K562 (cell line): ENCODE measurements at regions not wholly inside any gene's neighbourhood (a gene's known extent, or its start where the extent isn't known, plus 50 kb on each side); places are given as distances from the start of the nearest gene placed in this dataset.

ENCODE experiments used
- ATAC-seq: fragments of 200-7000 bp; cut with Tn5 transposase; 3 replicates; pipeline ENCODE4 v1.9.1; 2020; ENCODE audit warnings: moderate library complexity
- BruUV-seq: library from RNA; stranded (reverse); fragments of 400-500 nt; replicated peaks from 2 replicates; lab custom pipeline; 2021; lab: Mats Ljungman, UMichigan
- CTCF ChIA-PET: fragments of 300-600 bp; formaldehyde crosslinking; extraction: SDS; loops from one replicate; lab custom pipeline; 2021; ENCODE audit warnings: low intra/inter-chr PET ratio; lab: Yijun Ruan, JAX
- POLR2A ChIA-PET: fragments of 300-600, 350-650 bp; sonication (Branson Sonifier 250); formaldehyde crosslinking; extraction: SDS; loops from one replicate; lab custom pipeline; 2021; ENCODE audit warnings: antibody characterized with exemption, inconsistent platforms; lab: Yijun Ruan, JAX
- DNase-seq, 4 experiments: peaks; one replicate each; pipeline versions ENCODE4 v3.0.0 to v3.0.0-alpha.2; 2011 to 2018; ENCODE audit warnings: low spot score in 3 of 4, mixed read lengths in 3 of 4; ENCODE audit errors: extremely low read depth in 1 of 4
- FAIRE-seq: peaks from 2 replicates; lab custom pipeline; 2011; peaks lifted over from hg19 to GRCh38; lab: Jason Lieb, UNC
- H2AFZ ChIP-seq: 2 replicates; pipeline ENCODE4 v1.6.0; 2011; ENCODE audit warnings: low read depth, low read length, control low read depth, inconsistent platforms
- H3K27ac ChIP-seq: fragments of 200-600 bp; 3 replicates; pipeline ENCODE4 v1.8.0; 2011; ENCODE audit warnings: low read depth, mild to moderate bottlenecking, control low read depth, inconsistent platforms, low read length, moderate library complexity, mixed read lengths; ENCODE audit errors: extremely low read depth
- H3K27me3 ChIP-seq, 2 experiments: fragments of 300-600 bp in 1 of 2; 2 replicates in 1 of 2; 3 replicates in 1 of 2; pipeline versions ENCODE4 v1.6.0 to v1.8.0; 2011; ENCODE audit warnings: inconsistent platforms in 2 of 2, low read length in 2 of 2, mild to moderate bottlenecking in 1 of 2, mixed read lengths in 1 of 2, moderate library complexity in 1 of 2; ENCODE audit not compliant: control insufficient read depth in 2 of 2, insufficient read depth in 2 of 2
- H3K36me3 ChIP-seq: fragments of 300-600 bp; 3 replicates; pipeline ENCODE4 v1.8.0; 2011; ENCODE audit warnings: mild to moderate bottlenecking, low read length, inconsistent platforms; ENCODE audit not compliant: control insufficient read depth, insufficient read depth
- H3K4me1 ChIP-seq, 2 experiments: fragments of 200-600 bp in 1 of 2; replicated peaks in 1 of 2; 2 replicates in 1 of 2; 3 replicates in 1 of 2; pipeline versions ENCODE4 v1.5.1 to v1.8.0; 2011; ENCODE audit warnings: inconsistent platforms in 2 of 2, low read length in 2 of 2, mild to moderate bottlenecking in 1 of 2, mixed read lengths in 1 of 2, moderate library complexity in 1 of 2; ENCODE audit not compliant: control insufficient read depth in 2 of 2, insufficient read depth in 2 of 2
- H3K4me2 ChIP-seq: 2 replicates; pipeline ENCODE4 v1.6.1; 2011; ENCODE audit warnings: low read length, control low read depth, inconsistent platforms, mixed read lengths; ENCODE audit not compliant: insufficient read depth
- H3K4me3 ChIP-seq: fragments of 200-600 bp; sonication (generic), shearing (Covaris generic); 2 replicates; pipeline ENCODE4 v1.5.1; 2016; ENCODE audit warnings: control low read depth, inconsistent platforms
- H3K79me2 ChIP-seq: fragments of 200-600 bp; 3 replicates; pipeline ENCODE4 v1.8.0; 2011; ENCODE audit warnings: low read length, inconsistent platforms; ENCODE audit not compliant: control insufficient read depth, insufficient read depth
- H3K9ac ChIP-seq, 2 experiments: 2 replicates each; pipeline versions ENCODE4 v1.6.0 to v1.6.1; 2011; ENCODE audit warnings: low read depth in 2 of 2, low read length in 2 of 2, control low read depth in 1 of 2, inconsistent platforms in 1 of 2, mild to moderate bottlenecking in 1 of 2, mixed read lengths in 1 of 2; ENCODE audit not compliant: insufficient read depth in 1 of 2
- H3K9me1 ChIP-seq: one replicate; pipeline ENCODE4 v1.6.0; 2011; ENCODE audit warnings: inconsistent platforms, mild to moderate bottlenecking, low read length, moderate library complexity; ENCODE audit not compliant: control insufficient read depth, insufficient read depth
- H3K9me3 ChIP-seq: replicated peaks from 2 replicates; pipeline ENCODE4 v1.5.1; 2011; ENCODE audit warnings: low read depth, low read length, inconsistent platforms; ENCODE audit not compliant: control insufficient read depth, insufficient read depth
- H4K20me1 ChIP-seq: replicated peaks from 2 replicates; pipeline ENCODE4 v1.6.1; 2011; ENCODE audit warnings: low read length, inconsistent platforms, mixed read lengths; ENCODE audit not compliant: control insufficient read depth, insufficient read depth
- GABPB1 ChIP-seq: sonication (generic); formaldehyde crosslinking; IDR thresholded peaks from 2 replicates; pipeline ENCODE4 v1.8.0; 2022; ENCODE audit warnings: mild to moderate bottlenecking, missing genetic modification reagents
- HDAC3 ChIP-seq: fragments of 450-650 bp; IDR thresholded peaks from 2 replicates; pipeline ENCODE4 v1.6.1; 2018; ENCODE audit warnings: borderline replicate concordance, mild to moderate bottlenecking, moderate library complexity; ENCODE audit not compliant: partially characterized antibody
- MTA2 ChIP-seq: fragments of 450-650 bp; IDR thresholded peaks from 2 replicates; pipeline ENCODE4 v1.6.1; 2016; ENCODE audit warnings: low read depth
- RBM14 ChIP-seq: fragments of 200-400 bp; formaldehyde crosslinking; IDR thresholded peaks from 2 replicates; pipeline ENCODE4 v1.6.1; 2018; ENCODE audit warnings: low read depth, mild to moderate bottlenecking, low read length, moderate library complexity, borderline replicate concordance; ENCODE audit not compliant: insufficient read depth
- SMARCC2 ChIP-seq: fragments of 450-650 bp; IDR thresholded peaks from 2 replicates; pipeline ENCODE4 v1.6.1; 2017; ENCODE audit warnings: antibody characterized with exemption, moderate library complexity, mild to moderate bottlenecking, low read depth
- WHSC1 ChIP-seq: IDR thresholded peaks from one replicate; pipeline ENCODE4 v1.6.1; 2012; ENCODE audit warnings: low read length, control low read depth, inconsistent platforms
- ZNF41 ChIP-seq: fragments of 250-450 bp; sonication (Bioruptor Pico); conservative IDR thresholded peaks from 2 replicates; pipeline ENCODE4 v1.4.0; 2020; ENCODE audit warnings: mild to moderate bottlenecking
- WGBS: fragments of 100-300 bp; shearing (Covaris generic); methylation state at CpG from one replicate; pipeline ENCODE4 v1.1.6; 2016; ENCODE audit warnings: low coverage, mixed read lengths; ENCODE audit not compliant: insufficient coverage; ENCODE audit errors: missing lambda C conversion rate; 5-methylcytosine and 5-hydroxymethylcytosine counted together
- in situ Hi-C: fragments of 300-500 bp; cut with MboI; formaldehyde crosslinking; loops from 4 replicates; pipeline ENCODE4 v1.15.0; 2018; ENCODE audit warnings: inconsistent platforms, mixed read lengths
- intact Hi-C: fragments of 100-400 bp; cut with micrococcal nuclease; formaldehyde crosslinking; loops from 2 replicates; pipeline ENCODE4 v1.14.2; 2022
- TF ChIP-seq, protein P1 (sequence below): fragments of 200-600 bp; sonication (generic); IDR thresholded peaks from one replicate; pipeline ENCODE4 v1.6.1; 2012; ENCODE audit warnings: mild to moderate bottlenecking, low read depth, low read length, inconsistent platforms
- TF ChIP-seq, protein P2 (sequence below): fragments of 200-800 bp; sonication (Bioruptor generic); IDR thresholded peaks from 2 replicates; pipeline ENCODE4 v1.6.1; 2017; ENCODE audit warnings: missing genetic modification characterization, missing compliant biosample characterization

DNA sequence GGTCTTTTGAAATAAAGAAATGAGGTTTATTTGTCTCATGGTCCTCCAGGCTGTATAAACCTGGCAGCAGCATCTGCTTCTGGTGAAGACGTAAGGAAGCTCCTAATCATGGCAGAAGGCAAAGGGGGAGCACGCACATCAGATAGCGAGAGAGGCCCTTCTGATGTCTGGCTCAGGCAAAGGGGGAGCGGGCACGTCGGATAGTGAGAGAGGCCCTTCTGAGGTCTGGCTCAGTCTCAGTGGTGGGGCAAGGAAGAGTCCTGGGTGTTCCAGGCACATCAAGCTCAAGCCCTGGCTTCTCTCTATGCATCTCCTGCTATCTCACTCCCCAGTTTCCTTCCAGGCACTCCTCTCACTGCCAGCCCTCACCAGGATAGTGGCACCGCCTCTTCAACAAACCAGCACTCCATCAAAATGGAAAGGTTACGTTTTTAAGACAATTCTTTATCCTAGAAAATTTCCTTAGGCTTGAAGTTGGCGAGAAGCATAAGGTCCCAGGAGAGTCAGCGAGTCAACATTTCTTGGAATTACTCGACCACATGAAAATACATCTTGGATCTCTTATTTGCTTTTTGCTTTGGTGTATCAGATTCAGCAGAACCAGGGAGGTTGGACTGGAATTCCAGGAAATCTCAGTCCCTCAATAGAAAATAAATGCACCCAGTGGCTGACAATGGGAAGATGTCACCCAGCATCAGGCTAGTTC lies 189.6 kb upstream of the TMEM132C start:
- no peak for ATAC-seq
- H3K9me1 ChIP-seq: no peaks in the 10 kb centered on the region
- WGBS: under 1% methylated on average over 11 of the region's 11 CpGs
- no peak overlapping the region for H2AFZ ChIP-seq
- no peaks in the 10 kb centered on the region for H3K9me3 ChIP-seq
- H3K36me3 ChIP-seq: no peaks in the 10 kb centered on the region
- no peak for FAIRE-seq
- H3K4me3 ChIP-seq: no peak overlapping the region
- no peak overlapping the region for H3K4me2 ChIP-seq
- BruUV-seq: no TSS peak
- H3K27ac ChIP-seq: no peak overlapping the region
- H3K9ac ChIP-seq: no peak overlapping the region
- in situ Hi-C loops: no loop called here
- no peaks in the 10 kb centered on the region for H3K27me3 ChIP-seq
- ChIA-PET POLR2A (interaction anchor here (0.7 kb wide), 1 partner anchor 279 kb away, joined by 3 read pairs; no protein-coding TSS in a partner anchor), CTCF (no interaction called here)
- intact Hi-C loops: no loop called here
- H4K20me1 ChIP-seq: no peaks in the 10 kb centered on the region
- DNase-seq: no peak
- H3K4me1 ChIP-seq: no peaks in the 10 kb centered on the region
- H3K79me2 ChIP-seq: no peaks in the 10 kb centered on the region
- TF ChIP-seq HDAC3 (no peak), WHSC1 (no peak), MTA2 (no peak), RBM14 (no peak), SMARCC2 (no peak), GABPB1 (no peak), ZNF41 (no peak)
- TF ChIP-seq, protein P1, sequence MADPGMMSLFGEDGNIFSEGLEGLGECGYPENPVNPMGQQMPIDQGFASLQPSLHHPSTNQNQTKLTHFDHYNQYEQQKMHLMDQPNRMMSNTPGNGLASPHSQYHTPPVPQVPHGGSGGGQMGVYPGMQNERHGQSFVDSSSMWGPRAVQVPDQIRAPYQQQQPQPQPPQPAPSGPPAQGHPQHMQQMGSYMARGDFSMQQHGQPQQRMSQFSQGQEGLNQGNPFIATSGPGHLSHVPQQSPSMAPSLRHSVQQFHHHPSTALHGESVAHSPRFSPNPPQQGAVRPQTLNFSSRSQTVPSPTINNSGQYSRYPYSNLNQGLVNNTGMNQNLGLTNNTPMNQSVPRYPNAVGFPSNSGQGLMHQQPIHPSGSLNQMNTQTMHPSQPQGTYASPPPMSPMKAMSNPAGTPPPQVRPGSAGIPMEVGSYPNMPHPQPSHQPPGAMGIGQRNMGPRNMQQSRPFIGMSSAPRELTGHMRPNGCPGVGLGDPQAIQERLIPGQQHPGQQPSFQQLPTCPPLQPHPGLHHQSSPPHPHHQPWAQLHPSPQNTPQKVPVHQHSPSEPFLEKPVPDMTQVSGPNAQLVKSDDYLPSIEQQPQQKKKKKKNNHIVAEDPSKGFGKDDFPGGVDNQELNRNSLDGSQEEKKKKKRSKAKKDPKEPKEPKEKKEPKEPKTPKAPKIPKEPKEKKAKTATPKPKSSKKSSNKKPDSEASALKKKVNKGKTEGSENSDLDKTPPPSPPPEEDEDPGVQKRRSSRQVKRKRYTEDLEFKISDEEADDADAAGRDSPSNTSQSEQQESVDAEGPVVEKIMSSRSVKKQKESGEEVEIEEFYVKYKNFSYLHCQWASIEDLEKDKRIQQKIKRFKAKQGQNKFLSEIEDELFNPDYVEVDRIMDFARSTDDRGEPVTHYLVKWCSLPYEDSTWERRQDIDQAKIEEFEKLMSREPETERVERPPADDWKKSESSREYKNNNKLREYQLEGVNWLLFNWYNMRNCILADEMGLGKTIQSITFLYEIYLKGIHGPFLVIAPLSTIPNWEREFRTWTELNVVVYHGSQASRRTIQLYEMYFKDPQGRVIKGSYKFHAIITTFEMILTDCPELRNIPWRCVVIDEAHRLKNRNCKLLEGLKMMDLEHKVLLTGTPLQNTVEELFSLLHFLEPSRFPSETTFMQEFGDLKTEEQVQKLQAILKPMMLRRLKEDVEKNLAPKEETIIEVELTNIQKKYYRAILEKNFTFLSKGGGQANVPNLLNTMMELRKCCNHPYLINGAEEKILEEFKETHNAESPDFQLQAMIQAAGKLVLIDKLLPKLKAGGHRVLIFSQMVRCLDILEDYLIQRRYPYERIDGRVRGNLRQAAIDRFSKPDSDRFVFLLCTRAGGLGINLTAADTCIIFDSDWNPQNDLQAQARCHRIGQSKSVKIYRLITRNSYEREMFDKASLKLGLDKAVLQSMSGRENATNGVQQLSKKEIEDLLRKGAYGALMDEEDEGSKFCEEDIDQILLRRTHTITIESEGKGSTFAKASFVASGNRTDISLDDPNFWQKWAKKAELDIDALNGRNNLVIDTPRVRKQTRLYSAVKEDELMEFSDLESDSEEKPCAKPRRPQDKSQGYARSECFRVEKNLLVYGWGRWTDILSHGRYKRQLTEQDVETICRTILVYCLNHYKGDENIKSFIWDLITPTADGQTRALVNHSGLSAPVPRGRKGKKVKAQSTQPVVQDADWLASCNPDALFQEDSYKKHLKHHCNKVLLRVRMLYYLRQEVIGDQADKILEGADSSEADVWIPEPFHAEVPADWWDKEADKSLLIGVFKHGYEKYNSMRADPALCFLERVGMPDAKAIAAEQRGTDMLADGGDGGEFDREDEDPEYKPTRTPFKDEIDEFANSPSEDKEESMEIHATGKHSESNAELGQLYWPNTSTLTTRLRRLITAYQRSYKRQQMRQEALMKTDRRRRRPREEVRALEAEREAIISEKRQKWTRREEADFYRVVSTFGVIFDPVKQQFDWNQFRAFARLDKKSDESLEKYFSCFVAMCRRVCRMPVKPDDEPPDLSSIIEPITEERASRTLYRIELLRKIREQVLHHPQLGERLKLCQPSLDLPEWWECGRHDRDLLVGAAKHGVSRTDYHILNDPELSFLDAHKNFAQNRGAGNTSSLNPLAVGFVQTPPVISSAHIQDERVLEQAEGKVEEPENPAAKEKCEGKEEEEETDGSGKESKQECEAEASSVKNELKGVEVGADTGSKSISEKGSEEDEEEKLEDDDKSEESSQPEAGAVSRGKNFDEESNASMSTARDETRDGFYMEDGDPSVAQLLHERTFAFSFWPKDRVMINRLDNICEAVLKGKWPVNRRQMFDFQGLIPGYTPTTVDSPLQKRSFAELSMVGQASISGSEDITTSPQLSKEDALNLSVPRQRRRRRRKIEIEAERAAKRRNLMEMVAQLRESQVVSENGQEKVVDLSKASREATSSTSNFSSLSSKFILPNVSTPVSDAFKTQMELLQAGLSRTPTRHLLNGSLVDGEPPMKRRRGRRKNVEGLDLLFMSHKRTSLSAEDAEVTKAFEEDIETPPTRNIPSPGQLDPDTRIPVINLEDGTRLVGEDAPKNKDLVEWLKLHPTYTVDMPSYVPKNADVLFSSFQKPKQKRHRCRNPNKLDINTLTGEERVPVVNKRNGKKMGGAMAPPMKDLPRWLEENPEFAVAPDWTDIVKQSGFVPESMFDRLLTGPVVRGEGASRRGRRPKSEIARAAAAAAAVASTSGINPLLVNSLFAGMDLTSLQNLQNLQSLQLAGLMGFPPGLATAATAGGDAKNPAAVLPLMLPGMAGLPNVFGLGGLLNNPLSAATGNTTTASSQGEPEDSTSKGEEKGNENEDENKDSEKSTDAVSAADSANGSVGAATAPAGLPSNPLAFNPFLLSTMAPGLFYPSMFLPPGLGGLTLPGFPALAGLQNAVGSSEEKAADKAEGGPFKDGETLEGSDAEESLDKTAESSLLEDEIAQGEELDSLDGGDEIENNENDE: no peak
- TF ChIP-seq, protein P2, sequence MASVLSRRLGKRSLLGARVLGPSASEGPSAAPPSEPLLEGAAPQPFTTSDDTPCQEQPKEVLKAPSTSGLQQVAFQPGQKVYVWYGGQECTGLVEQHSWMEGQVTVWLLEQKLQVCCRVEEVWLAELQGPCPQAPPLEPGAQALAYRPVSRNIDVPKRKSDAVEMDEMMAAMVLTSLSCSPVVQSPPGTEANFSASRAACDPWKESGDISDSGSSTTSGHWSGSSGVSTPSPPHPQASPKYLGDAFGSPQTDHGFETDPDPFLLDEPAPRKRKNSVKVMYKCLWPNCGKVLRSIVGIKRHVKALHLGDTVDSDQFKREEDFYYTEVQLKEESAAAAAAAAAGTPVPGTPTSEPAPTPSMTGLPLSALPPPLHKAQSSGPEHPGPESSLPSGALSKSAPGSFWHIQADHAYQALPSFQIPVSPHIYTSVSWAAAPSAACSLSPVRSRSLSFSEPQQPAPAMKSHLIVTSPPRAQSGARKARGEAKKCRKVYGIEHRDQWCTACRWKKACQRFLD: no peak
